Activated CD4-positive, alpha-beta T cell treated with anti-CD3 and anti-CD28 coated beads for 48 hours (primary cell): ENCODE measurements at regions not wholly inside any gene's neighbourhood (a gene's known extent, or its start where the extent isn't known, plus 50 kb on each side); places are given as distances from the start of the nearest gene placed in this dataset.

Source experiments
- DNase-seq: peaks from one replicate; pipeline ENCODE4 v3.0.0-alpha.2; 2020

- DNase-seq, result peak; percentile 62
Observed at GRCh38 chr6:149150801-149151398, 166.6 kb upstream of the TAB2 start.

GRCh38 chr6:149152521-149152920 lies 165.0 kb upstream of the TAB2 start:
- no peak for DNase-seq

- DNase-seq, result no peak
Observed at GRCh38 chr6:149153100-149153499, 164.4 kb upstream of the TAB2 start.

- DNase-seq, result no peak
Observed at GRCh38 chr6:149153693-149154092, 163.8 kb upstream of the TAB2 start.

GRCh38 chr6:149154261-149154821 lies 163.2 kb upstream of the TAB2 start:
- DNase-seq, result no peak

GRCh38 chr6:149157126-149157525 lies 160.4 kb upstream of the TAB2 start:
- no peak for DNase-seq

- DNase-seq, result no peak
Observed at GRCh38 chr6:149158076-149158475, 159.4 kb upstream of the TAB2 start.

- DNase-seq, result no peak
Observed at GRCh38 chr6:149160943-149161342, 156.6 kb upstream of the TAB2 start.

GRCh38 chr6:149162924-149163323 lies 154.6 kb upstream of the TAB2 start:
- no peak for DNase-seq

- DNase-seq, result no peak
Observed at GRCh38 chr6:149164199-149164750, 153.2 kb upstream of the TAB2 start.

GRCh38 chr6:149166336-149166735 lies 151.2 kb upstream of the TAB2 start:
- no peak for DNase-seq

GRCh38 chr6:149166747-149167146 lies 150.8 kb upstream of the TAB2 start:
- DNase-seq, result no peak

- no peak for DNase-seq
Observed at GRCh38 chr6:149168968-149169367, 148.5 kb upstream of the TAB2 start.

GRCh38 chr6:149169761-149170511 lies 147.6 kb upstream of the TAB2 start:
- DNase-seq, result no peak

- no peak for DNase-seq
Observed at GRCh38 chr6:149170564-149171452, 146.7 kb upstream of the TAB2 start.

GRCh38 chr6:149173222-149173621 lies 144.3 kb upstream of the TAB2 start:
- DNase-seq, result no peak

- no peak for DNase-seq
Observed at GRCh38 chr6:149174962-149175361, 142.6 kb upstream of the TAB2 start.

GRCh38 chr6:149176971-149177667 lies 140.4 kb upstream of the TAB2 start:
- DNase-seq, result no peak

GRCh38 chr6:149179431-149179830 lies 138.1 kb upstream of the TAB2 start:
- no peak for DNase-seq

- DNase-seq, result no peak
Observed at GRCh38 chr6:149181304-149181703, 136.2 kb upstream of the TAB2 start.

- DNase-seq, result no peak
Observed at GRCh38 chr6:149182262-149182661, 135.2 kb upstream of the TAB2 start.

- DNase-seq, result no peak
Observed at GRCh38 chr6:149184523-149184922, 133.0 kb upstream of the TAB2 start.
